ENCODE measurements at regions not wholly inside any gene's neighbourhood (a gene's known extent, or its start where the extent isn't known, plus 50 kb on each side); places are given as distances from the start of the nearest gene placed in this dataset.

GRCh38 chr1:173405281-173405680 is 71.9 kb upstream of the PRDX6 start:
- ChIA-PET POLR2A (no interaction called here), RAD21 (ENCODE audit: low non-redundant PET in 1 of 2, low total read pairs in 2 of 2, uncharacterized antibody in 2 of 2, unreplicated experiment in 2 of 2) (no interaction called here), CTCF (no interaction called here)
- Histone ChIP-seq H2AFZ (ENCODE audit: low read depth, low read length, poor library complexity, severe bottlenecking) (no peak overlapping the region), H3K4me1 (ENCODE audit: control insufficient read depth in 1 of 2, insufficient read depth in 2 of 2, low read length in 2 of 2) (peaks cover 4 to 16% of the 10 kb centered on the region in 2 experiments; a peak in 3 of 4 replicates), H3K79me2 (ENCODE audit: insufficient read depth, low read length) (no peaks in the 10 kb centered on the region), H3K9me2 (ENCODE audit: insufficient read depth) (no peaks in the 10 kb centered on the region), H3K27ac (ENCODE audit: low read depth, low read length) (no peak overlapping the region), H3K4me3 (replicated peaks in 1 of 2; ENCODE audit: low read depth in 1 of 2, low read length in 2 of 2) (no peak overlapping the region), H3K36me3 (ENCODE audit: control insufficient read depth in 1 of 2, insufficient read depth in 2 of 2, low read length in 2 of 2) (no peaks in the 10 kb centered on the region), H3K27me3 (ENCODE audit: insufficient read depth, low read length) (no peaks in the 10 kb centered on the region), H3K9ac (ENCODE audit: low read length) (no peak overlapping the region), H4K20me1 (ENCODE audit: insufficient read depth) (no peaks in the 10 kb centered on the region), H3K4me2 (ENCODE audit: low read length) (no peak overlapping the region), H3K9me3 (ENCODE audit: control insufficient read depth in 1 of 2, insufficient read depth in 1 of 2, low read depth in 1 of 2, low read length in 2 of 2) (no peaks in the 10 kb centered on the region)
- no TSS peak for BruUV-seq (replicated peaks)
- no peak for ATAC-seq
- no peak for DNase-seq (ENCODE audit: low read depth, low spot score)
- intact Hi-C loops (cut with micrococcal nuclease): loop anchor here (10.0 kb wide), 1 partner anchor 570 kb away; no protein-coding TSS in a partner anchor
- TF ChIP-seq EGR1 (IDR thresholded peaks at IDR 0.05; ENCODE audit: low read depth) (no peak), ELF1 (IDR thresholded peaks at IDR 0.05; ENCODE audit: borderline replicate concordance, low read depth) (no peak), JUND (IDR thresholded peaks at IDR 0.05) (no peak), CEBPB (IDR thresholded peaks at IDR 0.05; ENCODE audit: low read depth) (no peak), CBX3 (IDR thresholded peaks at IDR 0.05; ENCODE audit: low read depth) (no peak), MAX (IDR thresholded peaks at IDR 0.05) (no peak), SIN3A (IDR thresholded peaks at IDR 0.05; ENCODE audit: low read depth) (no peak), POLR2A (IDR thresholded peaks at IDR 0.05; ENCODE audit: borderline replicate concordance, extremely low read depth, insufficient read depth, insufficient read length) (no peak), SP1 (IDR thresholded peaks at IDR 0.05; ENCODE audit: low read depth) (no peak)
- TF ChIP-seq, protein P1, sequence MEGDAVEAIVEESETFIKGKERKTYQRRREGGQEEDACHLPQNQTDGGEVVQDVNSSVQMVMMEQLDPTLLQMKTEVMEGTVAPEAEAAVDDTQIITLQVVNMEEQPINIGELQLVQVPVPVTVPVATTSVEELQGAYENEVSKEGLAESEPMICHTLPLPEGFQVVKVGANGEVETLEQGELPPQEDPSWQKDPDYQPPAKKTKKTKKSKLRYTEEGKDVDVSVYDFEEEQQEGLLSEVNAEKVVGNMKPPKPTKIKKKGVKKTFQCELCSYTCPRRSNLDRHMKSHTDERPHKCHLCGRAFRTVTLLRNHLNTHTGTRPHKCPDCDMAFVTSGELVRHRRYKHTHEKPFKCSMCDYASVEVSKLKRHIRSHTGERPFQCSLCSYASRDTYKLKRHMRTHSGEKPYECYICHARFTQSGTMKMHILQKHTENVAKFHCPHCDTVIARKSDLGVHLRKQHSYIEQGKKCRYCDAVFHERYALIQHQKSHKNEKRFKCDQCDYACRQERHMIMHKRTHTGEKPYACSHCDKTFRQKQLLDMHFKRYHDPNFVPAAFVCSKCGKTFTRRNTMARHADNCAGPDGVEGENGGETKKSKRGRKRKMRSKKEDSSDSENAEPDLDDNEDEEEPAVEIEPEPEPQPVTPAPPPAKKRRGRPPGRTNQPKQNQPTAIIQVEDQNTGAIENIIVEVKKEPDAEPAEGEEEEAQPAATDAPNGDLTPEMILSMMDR (IDR thresholded peaks at IDR 0.05 in 2 of 3, conservative IDR thresholded peaks at IDR 0.05 in 1 of 3; ENCODE audit: borderline replicate concordance in 1 of 3, insufficient read depth in 1 of 3, low read depth in 2 of 3, low read length in 2 of 3): no peak
- TF ChIP-seq, protein P2, sequence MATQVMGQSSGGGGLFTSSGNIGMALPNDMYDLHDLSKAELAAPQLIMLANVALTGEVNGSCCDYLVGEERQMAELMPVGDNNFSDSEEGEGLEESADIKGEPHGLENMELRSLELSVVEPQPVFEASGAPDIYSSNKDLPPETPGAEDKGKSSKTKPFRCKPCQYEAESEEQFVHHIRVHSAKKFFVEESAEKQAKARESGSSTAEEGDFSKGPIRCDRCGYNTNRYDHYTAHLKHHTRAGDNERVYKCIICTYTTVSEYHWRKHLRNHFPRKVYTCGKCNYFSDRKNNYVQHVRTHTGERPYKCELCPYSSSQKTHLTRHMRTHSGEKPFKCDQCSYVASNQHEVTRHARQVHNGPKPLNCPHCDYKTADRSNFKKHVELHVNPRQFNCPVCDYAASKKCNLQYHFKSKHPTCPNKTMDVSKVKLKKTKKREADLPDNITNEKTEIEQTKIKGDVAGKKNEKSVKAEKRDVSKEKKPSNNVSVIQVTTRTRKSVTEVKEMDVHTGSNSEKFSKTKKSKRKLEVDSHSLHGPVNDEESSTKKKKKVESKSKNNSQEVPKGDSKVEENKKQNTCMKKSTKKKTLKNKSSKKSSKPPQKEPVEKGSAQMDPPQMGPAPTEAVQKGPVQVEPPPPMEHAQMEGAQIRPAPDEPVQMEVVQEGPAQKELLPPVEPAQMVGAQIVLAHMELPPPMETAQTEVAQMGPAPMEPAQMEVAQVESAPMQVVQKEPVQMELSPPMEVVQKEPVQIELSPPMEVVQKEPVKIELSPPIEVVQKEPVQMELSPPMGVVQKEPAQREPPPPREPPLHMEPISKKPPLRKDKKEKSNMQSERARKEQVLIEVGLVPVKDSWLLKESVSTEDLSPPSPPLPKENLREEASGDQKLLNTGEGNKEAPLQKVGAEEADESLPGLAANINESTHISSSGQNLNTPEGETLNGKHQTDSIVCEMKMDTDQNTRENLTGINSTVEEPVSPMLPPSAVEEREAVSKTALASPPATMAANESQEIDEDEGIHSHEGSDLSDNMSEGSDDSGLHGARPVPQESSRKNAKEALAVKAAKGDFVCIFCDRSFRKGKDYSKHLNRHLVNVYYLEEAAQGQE (IDR thresholded peaks at IDR 0.05; ENCODE audit: low read depth): no peak
